ENCODE measurements at regions not wholly inside any gene's neighbourhood (a gene's known extent, or its start where the extent isn't known, plus 50 kb on each side); places are given as distances from the start of the nearest gene placed in this dataset.

- Mint-ChIP-seq H3K27ac (no peak overlapping the region), H3K36me3 (no peaks in the 10 kb centered on the region), H3K9me3 (peaks cover 12 to 13% of the 10 kb centered on the region in 2 donors), H3K4me1 (no peaks in the 10 kb centered on the region), H3K27me3 (ENCODE audit: low read depth in 2 of 2) (no peaks in the 10 kb centered on the region), H3K4me3 (no peak overlapping the region)
- DNase-seq, result no peak
- Histone ChIP-seq H3K9me3 (ENCODE audit: control insufficient read depth, insufficient read depth, low read length) (no peaks in the 10 kb centered on the region), H3K36me3 (ENCODE audit: control insufficient read depth, insufficient read depth, low read length) (no peaks in the 10 kb centered on the region), H3K4me1 (ENCODE audit: control insufficient read depth, insufficient read depth, low read length) (no peaks in the 10 kb centered on the region), H3K27ac (ENCODE audit: low read length) (no peak overlapping the region), H3K4me3 (ENCODE audit: low read length) (no peak overlapping the region), H3K27me3 (ENCODE audit: control insufficient read depth, insufficient read depth, low read length) (no peaks in the 10 kb centered on the region)
- intact Hi-C loops (cut with micrococcal nuclease), result no loop called here
- no peak for ATAC-seq
- WGBS (ENCODE audit: insufficient coverage), result 87% methylated on average over 2 of the region's 2 CpGs
- TF ChIP-seq CTCF (IDR thresholded peaks at IDR 0.05), result no peak
Measured at GRCh38 chr4:34920032-34920431, 1324.3 kb downstream of the ARAP2 start.

GRCh38 chr4:34921391-34921790 lies 1322.9 kb downstream of the ARAP2 start:
- no peak for DNase-seq
- no peak for TF ChIP-seq CTCF (IDR thresholded peaks at IDR 0.05)
- no peaks in the 10 kb centered on the region for H3K36me3 Mint-ChIP-seq
- H3K4me1 ChIP-seq (ENCODE audit: control insufficient read depth, insufficient read depth, low read length), result no peaks in the 10 kb centered on the region
- H3K4me3 Mint-ChIP-seq, result no peak overlapping the region
- no peak overlapping the region for H3K27ac Mint-ChIP-seq
- H3K9me3 Mint-ChIP-seq, result peaks cover 10 to 13% of the 10 kb centered on the region in 2 donors
- no peaks in the 10 kb centered on the region for H3K4me1 Mint-ChIP-seq
- no peaks in the 10 kb centered on the region for H3K9me3 ChIP-seq (ENCODE audit: control insufficient read depth, insufficient read depth, low read length)
- no peaks in the 10 kb centered on the region for H3K36me3 ChIP-seq (ENCODE audit: control insufficient read depth, insufficient read depth, low read length)
- H3K27ac ChIP-seq (ENCODE audit: low read length), result no peak overlapping the region
- intact Hi-C loops (cut with micrococcal nuclease), result no loop called here
- H3K27me3 ChIP-seq (ENCODE audit: control insufficient read depth, insufficient read depth, low read length), result no peaks in the 10 kb centered on the region
- ATAC-seq, result no peak
- 83% methylated on average over 3 of the region's 3 CpGs for WGBS (ENCODE audit: insufficient coverage)
- no peak overlapping the region for H3K4me3 ChIP-seq (ENCODE audit: low read length)
- H3K27me3 Mint-ChIP-seq (ENCODE audit: low read depth in 2 of 2), result no peaks in the 10 kb centered on the region

GRCh38 chr4:34922325-34922724 lies 1322.0 kb downstream of the ARAP2 start:
- Histone ChIP-seq H3K36me3 (ENCODE audit: control insufficient read depth, insufficient read depth, low read length) (no peaks in the 10 kb centered on the region), H3K27ac (ENCODE audit: low read length) (no peak overlapping the region), H3K4me1 (ENCODE audit: control insufficient read depth, insufficient read depth, low read length) (no peaks in the 10 kb centered on the region), H3K27me3 (ENCODE audit: control insufficient read depth, insufficient read depth, low read length) (no peaks in the 10 kb centered on the region), H3K9me3 (ENCODE audit: control insufficient read depth, insufficient read depth, low read length) (no peaks in the 10 kb centered on the region), H3K4me3 (ENCODE audit: low read length) (no peak overlapping the region)
- Mint-ChIP-seq H3K9me3 (peaks cover 9 to 10% of the 10 kb centered on the region in 2 donors), H3K27me3 (ENCODE audit: low read depth in 2 of 2) (no peaks in the 10 kb centered on the region), H3K27ac (no peak overlapping the region), H3K4me1 (no peaks in the 10 kb centered on the region), H3K4me3 (no peak overlapping the region), H3K36me3 (no peaks in the 10 kb centered on the region)
- DNase-seq (no peak), ATAC-seq (no peak)
- TF ChIP-seq CTCF (IDR thresholded peaks at IDR 0.05), result no peak
- intact Hi-C loops (cut with micrococcal nuclease), result no loop called here
- WGBS (ENCODE audit: insufficient coverage), result 80% methylated on average over 2 of the region's 2 CpGs

- ATAC-seq, result no peak
- no peaks in the 10 kb centered on the region for H3K9me3 ChIP-seq (ENCODE audit: control insufficient read depth, insufficient read depth, low read length)
- no peaks in the 10 kb centered on the region for H3K27me3 ChIP-seq (ENCODE audit: control insufficient read depth, insufficient read depth, low read length)
- no peak for TF ChIP-seq CTCF (IDR thresholded peaks at IDR 0.05)
- H3K27ac ChIP-seq (ENCODE audit: low read length), result no peak overlapping the region
- DNase-seq, result no peak
- no peaks in the 10 kb centered on the region for H3K36me3 ChIP-seq (ENCODE audit: control insufficient read depth, insufficient read depth, low read length)
- H3K4me3 ChIP-seq (ENCODE audit: low read length), result no peak overlapping the region
- no peak overlapping the region for H3K27ac Mint-ChIP-seq
- intact Hi-C loops (cut with micrococcal nuclease), result no loop called here
- H3K27me3 Mint-ChIP-seq (ENCODE audit: low read depth in 2 of 2), result no peaks in the 10 kb centered on the region
- 89% methylated on average over 2 of the region's 5 CpGs for WGBS (ENCODE audit: insufficient coverage)
- peaks cover 13 to 15% of the 10 kb centered on the region in 2 donors for H3K9me3 Mint-ChIP-seq
- H3K4me1 Mint-ChIP-seq, result no peaks in the 10 kb centered on the region
- H3K4me1 ChIP-seq (ENCODE audit: control insufficient read depth, insufficient read depth, low read length), result no peaks in the 10 kb centered on the region
- no peak overlapping the region for H3K4me3 Mint-ChIP-seq
- no peaks in the 10 kb centered on the region for H3K36me3 Mint-ChIP-seq
Measured at GRCh38 chr4:34932591-34932990, 1311.7 kb downstream of the ARAP2 start.

Measured in natural killer cell (primary cell).